ENCODE measurements at regions not wholly inside any gene's neighbourhood (a gene's known extent, or its start where the extent isn't known, plus 50 kb on each side); places are given as distances from the start of the nearest gene placed in this dataset.

DNA sequence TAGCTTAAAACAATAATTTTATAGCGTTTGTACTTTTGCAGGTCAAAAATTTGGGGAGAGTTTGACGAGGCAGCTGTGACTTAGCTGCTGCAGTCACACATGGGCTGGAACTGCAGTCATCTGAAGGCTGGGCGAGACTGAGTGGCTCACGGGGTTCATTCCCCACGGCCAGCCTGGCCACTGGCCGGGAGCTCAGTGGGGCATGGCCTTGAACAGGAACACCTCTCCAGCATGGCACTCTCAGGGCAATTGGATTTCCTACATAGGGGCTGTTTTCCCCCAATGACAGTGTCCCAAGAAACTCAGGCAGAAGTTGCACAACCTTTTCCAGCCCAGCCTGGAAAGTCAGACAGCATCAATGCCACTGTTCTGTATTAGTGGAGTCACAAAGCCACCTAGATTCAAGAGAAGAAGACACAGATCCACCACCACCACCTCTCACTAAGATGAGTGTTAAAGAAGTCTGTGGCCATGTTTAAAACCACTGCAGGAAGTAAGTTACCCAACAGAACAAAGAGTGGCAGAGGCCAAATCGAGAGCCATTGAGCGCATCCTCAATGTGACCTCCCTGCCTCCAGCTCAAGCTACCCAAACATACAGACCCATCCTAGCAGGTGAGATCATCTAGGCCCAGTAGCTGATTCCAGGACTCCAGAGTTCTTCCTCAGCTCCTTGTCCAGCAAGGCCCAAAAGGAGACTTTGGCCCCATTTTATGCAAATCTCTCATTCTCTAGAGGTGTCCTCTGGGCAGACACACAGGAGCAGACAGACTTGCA is 618.7 kb upstream of the CADM1 start:
- Histone ChIP-seq H3K9me3 (no peaks in the 10 kb centered on the region), H3K4me3 (ENCODE audit: low read depth, low read length) (no peak overlapping the region), H3K4me1 (no peaks in the 10 kb centered on the region), H3K36me3 (ENCODE audit: control insufficient read depth, insufficient read depth, low read length) (no peaks in the 10 kb centered on the region), H3K27me3 (replicated peaks; ENCODE audit: control insufficient read depth, insufficient read depth, low read length) (peaks cover 4% of the 10 kb centered on the region; the same call in 1 of the 2 replicates)
- no peak for DNase-seq
- CTCF ChIA-PET = no interaction called here
- Mint-ChIP-seq H3K4me3 (ENCODE audit: unreplicated experiment) (no peak overlapping the region), H3K9me3 (ENCODE audit: unreplicated experiment) (no peaks in the 10 kb centered on the region), H3K4me1 (ENCODE audit: low read depth, unreplicated experiment) (no peaks in the 10 kb centered on the region), H3K27ac (ENCODE audit: unreplicated experiment) (no peak overlapping the region), H3K27me3 (ENCODE audit: insufficient read depth, unreplicated experiment) (peaks cover 15% of the 10 kb centered on the region), H3K36me3 (ENCODE audit: insufficient read depth, unreplicated experiment) (no peaks in the 10 kb centered on the region)
- intact Hi-C loops (cut with micrococcal nuclease; ENCODE audit: unreplicated experiment) = no loop called here
- TF ChIP-seq, protein P1, sequence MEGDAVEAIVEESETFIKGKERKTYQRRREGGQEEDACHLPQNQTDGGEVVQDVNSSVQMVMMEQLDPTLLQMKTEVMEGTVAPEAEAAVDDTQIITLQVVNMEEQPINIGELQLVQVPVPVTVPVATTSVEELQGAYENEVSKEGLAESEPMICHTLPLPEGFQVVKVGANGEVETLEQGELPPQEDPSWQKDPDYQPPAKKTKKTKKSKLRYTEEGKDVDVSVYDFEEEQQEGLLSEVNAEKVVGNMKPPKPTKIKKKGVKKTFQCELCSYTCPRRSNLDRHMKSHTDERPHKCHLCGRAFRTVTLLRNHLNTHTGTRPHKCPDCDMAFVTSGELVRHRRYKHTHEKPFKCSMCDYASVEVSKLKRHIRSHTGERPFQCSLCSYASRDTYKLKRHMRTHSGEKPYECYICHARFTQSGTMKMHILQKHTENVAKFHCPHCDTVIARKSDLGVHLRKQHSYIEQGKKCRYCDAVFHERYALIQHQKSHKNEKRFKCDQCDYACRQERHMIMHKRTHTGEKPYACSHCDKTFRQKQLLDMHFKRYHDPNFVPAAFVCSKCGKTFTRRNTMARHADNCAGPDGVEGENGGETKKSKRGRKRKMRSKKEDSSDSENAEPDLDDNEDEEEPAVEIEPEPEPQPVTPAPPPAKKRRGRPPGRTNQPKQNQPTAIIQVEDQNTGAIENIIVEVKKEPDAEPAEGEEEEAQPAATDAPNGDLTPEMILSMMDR (IDR thresholded peaks at IDR 0.05; ENCODE audit: insufficient read depth in 1 of 2, low read depth in 1 of 2, low read length in 1 of 2, severe bottlenecking in 1 of 2, unreplicated experiment in 1 of 2) = no peak
- POLR2A ChIA-PET = interaction anchor here (0.5 kb wide), 1 partner anchor 1205 kb away, joined by 3 read pairs; the partner anchor contains the start of gene CEP164
- BruUV-seq (replicated peaks) = no TSS peak

DNA sequence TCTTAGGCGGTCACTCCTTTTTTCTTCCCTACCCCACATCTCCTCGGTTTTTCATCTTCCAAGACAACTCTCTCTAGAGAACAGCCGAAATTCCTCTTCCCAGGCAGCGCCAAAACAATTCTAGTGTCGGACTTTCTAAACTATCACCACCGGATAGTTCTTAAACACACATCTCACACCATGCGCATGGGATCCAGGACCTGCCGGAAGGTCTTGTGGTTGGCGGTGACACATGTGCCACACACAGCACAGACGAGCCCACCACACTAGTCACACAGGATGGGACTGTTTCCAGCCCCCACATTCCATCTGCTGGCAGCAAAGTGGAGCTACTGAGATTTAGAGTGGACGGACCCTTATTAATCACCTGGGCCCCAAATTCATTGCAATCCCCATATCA is 614.9 kb upstream of the CADM1 start:
- peaks cover 6% of the 10 kb centered on the region for H3K27me3 Mint-ChIP-seq (ENCODE audit: insufficient read depth, unreplicated experiment)
- no peak overlapping the region for H3K27ac Mint-ChIP-seq (ENCODE audit: unreplicated experiment)
- H3K36me3 ChIP-seq (ENCODE audit: control insufficient read depth, insufficient read depth, low read length) = no peaks in the 10 kb centered on the region
- no peaks in the 10 kb centered on the region for H3K4me1 Mint-ChIP-seq (ENCODE audit: low read depth, unreplicated experiment)
- H3K9me3 Mint-ChIP-seq (ENCODE audit: unreplicated experiment) = no peaks in the 10 kb centered on the region
- H3K4me3 Mint-ChIP-seq (ENCODE audit: unreplicated experiment) = no peak overlapping the region
- H3K4me3 ChIP-seq (ENCODE audit: low read depth, low read length) = no peak overlapping the region
- no peak for DNase-seq
- H3K4me1 ChIP-seq = no peaks in the 10 kb centered on the region
- ChIA-PET POLR2A (no interaction called here), CTCF (no interaction called here)
- no peaks in the 10 kb centered on the region for H3K36me3 Mint-ChIP-seq (ENCODE audit: insufficient read depth, unreplicated experiment)
- TF ChIP-seq, protein P1 (IDR thresholded peaks at IDR 0.05; ENCODE audit: insufficient read depth in 1 of 2, low read depth in 1 of 2, low read length in 1 of 2, severe bottlenecking in 1 of 2, unreplicated experiment in 1 of 2) = no peak
- no TSS peak for BruUV-seq (replicated peaks)
- intact Hi-C loops (cut with micrococcal nuclease; ENCODE audit: unreplicated experiment) = no loop called here
- H3K27me3 ChIP-seq (replicated peaks; ENCODE audit: control insufficient read depth, insufficient read depth, low read length) = peaks cover 4% of the 10 kb centered on the region; the same call in 1 of the 2 replicates
- H3K9me3 ChIP-seq = no peaks in the 10 kb centered on the region

DNA sequence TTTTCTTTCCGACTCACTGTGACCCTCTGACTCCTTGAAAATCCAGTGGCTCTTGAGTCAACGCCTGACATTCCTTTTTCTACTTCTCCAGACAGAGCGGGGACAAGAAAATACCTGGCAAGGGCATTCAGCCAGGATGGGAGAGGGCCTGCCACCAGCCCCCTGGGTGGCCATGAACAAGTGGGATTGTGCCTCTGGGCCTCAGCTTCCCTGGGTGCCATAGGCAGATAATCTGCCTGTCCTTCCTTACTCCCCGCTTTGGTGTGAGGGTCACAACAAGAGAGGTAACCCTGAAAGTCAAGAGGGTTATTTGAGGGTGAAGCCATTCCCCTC is 613.9 kb upstream of the CADM1 start:
- no peaks in the 10 kb centered on the region for H3K4me1 ChIP-seq
- no peaks in the 10 kb centered on the region for H3K9me3 ChIP-seq
- Mint-ChIP-seq H3K27me3 (ENCODE audit: insufficient read depth, unreplicated experiment) (peaks cover 9% of the 10 kb centered on the region), H3K27ac (ENCODE audit: unreplicated experiment) (no peak overlapping the region), H3K36me3 (ENCODE audit: insufficient read depth, unreplicated experiment) (no peaks in the 10 kb centered on the region), H3K4me3 (ENCODE audit: unreplicated experiment) (no peak overlapping the region), H3K4me1 (ENCODE audit: low read depth, unreplicated experiment) (no peaks in the 10 kb centered on the region), H3K9me3 (ENCODE audit: unreplicated experiment) (no peaks in the 10 kb centered on the region)
- CTCF ChIA-PET = no interaction called here
- no peak for DNase-seq
- intact Hi-C loops (cut with micrococcal nuclease; ENCODE audit: unreplicated experiment) = no loop called here
- POLR2A ChIA-PET = no interaction called here
- peaks cover 4% of the 10 kb centered on the region; the same call in 1 of the 2 replicates for H3K27me3 ChIP-seq (replicated peaks; ENCODE audit: control insufficient read depth, insufficient read depth, low read length)
- TF ChIP-seq, protein P1 (IDR thresholded peaks at IDR 0.05; ENCODE audit: insufficient read depth in 1 of 2, low read depth in 1 of 2, low read length in 1 of 2, severe bottlenecking in 1 of 2, unreplicated experiment in 1 of 2) = no peak
- BruUV-seq (replicated peaks) = no TSS peak
- H3K4me3 ChIP-seq (ENCODE audit: low read depth, low read length) = no peak overlapping the region
- H3K36me3 ChIP-seq (ENCODE audit: control insufficient read depth, insufficient read depth, low read length) = no peaks in the 10 kb centered on the region

All from Caco-2 (cell line).